T-helper 1 cell treated with Interleukin-12 subunit alpha and Interleukin-12 subunit beta and Interleukin-4 antibody, amounts not matched to agents 30 μg/mL and 1 μg/mL, for 36 hours (primary cell): ENCODE measurements at regions not wholly inside any gene's neighbourhood (a gene's known extent, or its start where the extent isn't known, plus 50 kb on each side); places are given as distances from the start of the nearest gene placed in this dataset.

Experiments used
- H3K27ac Mint-ChIP-seq: one replicate; pipeline ENCODE4 v1.8.0; 2021; ENCODE audit warnings: mild to moderate bottlenecking, mixed read lengths
- H3K27me3 Mint-ChIP-seq: one replicate; pipeline ENCODE4 v1.8.0; 2021; ENCODE audit warnings: low read depth, mixed read lengths
- H3K36me3 Mint-ChIP-seq: one replicate; pipeline ENCODE4 v1.8.0; 2021; ENCODE audit warnings: low read depth, mixed read lengths
- H3K4me1 Mint-ChIP-seq: one replicate; pipeline ENCODE4 v1.8.0; 2021; ENCODE audit warnings: low read depth, mixed read lengths
- H3K4me3 Mint-ChIP-seq: one replicate; pipeline ENCODE4 v1.8.0; 2021; ENCODE audit warnings: mild to moderate bottlenecking, moderate library complexity, mixed read lengths
- H3K9me3 Mint-ChIP-seq: one replicate; pipeline ENCODE4 v1.8.0; 2021; ENCODE audit warnings: mixed read lengths

- peaks cover 1% of the 10 kb centered on the region for H3K9me3 Mint-ChIP-seq
- peaks cover 8% of the 10 kb centered on the region for H3K27me3 Mint-ChIP-seq
- H3K4me1 Mint-ChIP-seq, result peaks cover 5% of the 10 kb centered on the region
- H3K36me3 Mint-ChIP-seq, result no peaks in the 10 kb centered on the region
- no peak overlapping the region for H3K4me3 Mint-ChIP-seq
- no peak overlapping the region for H3K27ac Mint-ChIP-seq
Observed at GRCh38 chr2:237162959-237163358, 77.3 kb downstream of the COPS8 start.

- H3K4me3 Mint-ChIP-seq, result no peak overlapping the region
- H3K4me1 Mint-ChIP-seq, result no peaks in the 10 kb centered on the region
- H3K27me3 Mint-ChIP-seq, result peaks cover 10% of the 10 kb centered on the region
- peaks cover 13% of the 10 kb centered on the region for H3K9me3 Mint-ChIP-seq
- H3K27ac Mint-ChIP-seq, result no peak overlapping the region
- H3K36me3 Mint-ChIP-seq, result no peaks in the 10 kb centered on the region
Observed at GRCh38 chr2:237164474-237165042, 78.9 kb downstream of the COPS8 start.

GRCh38 chr2:237165405-237166276 lies 80.0 kb downstream of the COPS8 start:
- no peak overlapping the region for H3K27ac Mint-ChIP-seq
- H3K27me3 Mint-ChIP-seq, result peaks cover 11% of the 10 kb centered on the region
- no peaks in the 10 kb centered on the region for H3K4me1 Mint-ChIP-seq
- H3K36me3 Mint-ChIP-seq, result no peaks in the 10 kb centered on the region
- peaks cover 13% of the 10 kb centered on the region for H3K9me3 Mint-ChIP-seq
- no peak overlapping the region for H3K4me3 Mint-ChIP-seq

- Mint-ChIP-seq H3K4me3 (no peak overlapping the region), H3K9me3 (peaks cover 13% of the 10 kb centered on the region), H3K27me3 (peaks cover 11% of the 10 kb centered on the region), H3K27ac (no peak overlapping the region), H3K36me3 (no peaks in the 10 kb centered on the region), H3K4me1 (no peaks in the 10 kb centered on the region)
Observed at GRCh38 chr2:237167038-237167437, 81.3 kb downstream of the COPS8 start.

GRCh38 chr2:237167934-237168333 lies 82.2 kb downstream of the COPS8 start:
- Mint-ChIP-seq H3K4me3 (no peak overlapping the region), H3K9me3 (peaks cover 13% of the 10 kb centered on the region), H3K27me3 (peaks cover 16% of the 10 kb centered on the region), H3K4me1 (no peaks in the 10 kb centered on the region), H3K36me3 (no peaks in the 10 kb centered on the region), H3K27ac (no peak overlapping the region)

GRCh38 chr2:237170020-237170419 lies 84.3 kb downstream of the COPS8 start:
- Mint-ChIP-seq H3K27ac (no peak overlapping the region), H3K9me3 (peaks cover 13% of the 10 kb centered on the region), H3K27me3 (peaks cover 8% of the 10 kb centered on the region), H3K4me3 (no peak overlapping the region), H3K4me1 (no peaks in the 10 kb centered on the region), H3K36me3 (no peaks in the 10 kb centered on the region)

- Mint-ChIP-seq H3K36me3 (no peaks in the 10 kb centered on the region), H3K27ac (no peak overlapping the region), H3K27me3 (peaks cover 19% of the 10 kb centered on the region), H3K4me3 (no peak overlapping the region), H3K4me1 (no peaks in the 10 kb centered on the region), H3K9me3 (peaks cover 13% of the 10 kb centered on the region)
Observed at GRCh38 chr2:237171396-237171795, 85.7 kb downstream of the COPS8 start.

GRCh38 chr2:237171881-237172280 lies 86.2 kb downstream of the COPS8 start:
- Mint-ChIP-seq H3K27me3 (peaks cover 19% of the 10 kb centered on the region), H3K4me1 (no peaks in the 10 kb centered on the region), H3K27ac (no peak overlapping the region)

GRCh38 chr2:237177052-237177451 lies 91.4 kb downstream of the COPS8 start:
- Mint-ChIP-seq H3K9me3 (no peaks in the 10 kb centered on the region), H3K27me3 (peaks cover 20% of the 10 kb centered on the region), H3K4me1 (no peaks in the 10 kb centered on the region), H3K36me3 (no peaks in the 10 kb centered on the region), H3K4me3 (no peak overlapping the region), H3K27ac (no peak overlapping the region)

More at GRCh38 chr2:237171881-237172280, 86.2 kb downstream of the COPS8 start:
- Mint-ChIP-seq H3K9me3 (peaks cover 13% of the 10 kb centered on the region), H3K36me3 (no peaks in the 10 kb centered on the region), H3K4me3 (no peak overlapping the region)

GRCh38 chr2:237177986-237178385 lies 92.3 kb downstream of the COPS8 start:
- Mint-ChIP-seq H3K4me1 (no peaks in the 10 kb centered on the region), H3K27ac (no peak overlapping the region), H3K36me3 (no peaks in the 10 kb centered on the region), H3K27me3 (peaks cover 16% of the 10 kb centered on the region), H3K4me3 (no peak overlapping the region), H3K9me3 (no peaks in the 10 kb centered on the region)

- H3K4me1 Mint-ChIP-seq, result no peaks in the 10 kb centered on the region
- H3K4me3 Mint-ChIP-seq, result no peak overlapping the region
- H3K9me3 Mint-ChIP-seq, result no peaks in the 10 kb centered on the region
- H3K27me3 Mint-ChIP-seq, result peaks cover 16% of the 10 kb centered on the region
- H3K36me3 Mint-ChIP-seq, result no peaks in the 10 kb centered on the region
- no peak overlapping the region for H3K27ac Mint-ChIP-seq
Observed at GRCh38 chr2:237178396-237178795, 92.7 kb downstream of the COPS8 start.

- no peaks in the 10 kb centered on the region for H3K36me3 Mint-ChIP-seq
- H3K4me3 Mint-ChIP-seq, result no peak overlapping the region
- peaks cover 16% of the 10 kb centered on the region for H3K27me3 Mint-ChIP-seq
- H3K27ac Mint-ChIP-seq, result no peak overlapping the region
- no peaks in the 10 kb centered on the region for H3K9me3 Mint-ChIP-seq
- no peaks in the 10 kb centered on the region for H3K4me1 Mint-ChIP-seq
Observed at GRCh38 chr2:237179161-237179560, 93.5 kb downstream of the COPS8 start.

- H3K27ac Mint-ChIP-seq, result no peak overlapping the region
- H3K4me3 Mint-ChIP-seq, result no peak overlapping the region
- no peaks in the 10 kb centered on the region for H3K4me1 Mint-ChIP-seq
- H3K36me3 Mint-ChIP-seq, result no peaks in the 10 kb centered on the region
- H3K9me3 Mint-ChIP-seq, result no peaks in the 10 kb centered on the region
- peaks cover 14% of the 10 kb centered on the region for H3K27me3 Mint-ChIP-seq
Observed at GRCh38 chr2:237180187-237180586, 94.5 kb downstream of the COPS8 start.

GRCh38 chr2:237180987-237181386 lies 95.3 kb downstream of the COPS8 start:
- no peaks in the 10 kb centered on the region for H3K4me1 Mint-ChIP-seq
- H3K4me3 Mint-ChIP-seq, result no peak overlapping the region
- H3K27ac Mint-ChIP-seq, result no peak overlapping the region
- no peaks in the 10 kb centered on the region for H3K36me3 Mint-ChIP-seq
- H3K27me3 Mint-ChIP-seq, result peaks cover 7% of the 10 kb centered on the region
- no peaks in the 10 kb centered on the region for H3K9me3 Mint-ChIP-seq

GRCh38 chr2:237181844-237182243 lies 96.2 kb downstream of the COPS8 start:
- Mint-ChIP-seq H3K4me1 (no peaks in the 10 kb centered on the region), H3K36me3 (no peaks in the 10 kb centered on the region), H3K27me3 (peaks cover 8% of the 10 kb centered on the region), H3K4me3 (no peak overlapping the region), H3K9me3 (no peaks in the 10 kb centered on the region), H3K27ac (no peak overlapping the region)
